Panc1 (cell line): ENCODE measurements at regions not wholly inside any gene's neighbourhood (a gene's known extent, or its start where the extent isn't known, plus 50 kb on each side); places are given as distances from the start of the nearest gene placed in this dataset.

ENCODE experiments used
- SIN3A ChIP-seq: IDR thresholded peaks from 2 replicates; pipeline ENCODE4 v1.6.1; 2012; ENCODE audit warnings: low read depth, mild to moderate bottlenecking, low read length, moderate library complexity, borderline replicate concordance; ENCODE audit not compliant: insufficient read depth
- TF ChIP-seq, protein P1 (sequence below): fragments of 450-650 bp; IDR thresholded peaks from 2 replicates; pipeline ENCODE4 v1.5.1; 2017; ENCODE audit warnings: mild to moderate bottlenecking
- TF ChIP-seq, protein P2 (sequence below), 2 experiments: IDR thresholded peaks; 2 replicates each; pipeline ENCODE4 v1.6.1; 2011 to 2012; ENCODE audit warnings: low read depth in 2 of 2, control low read depth in 1 of 2, low read length in 1 of 2, mild to moderate bottlenecking in 1 of 2, moderate library complexity in 1 of 2; ENCODE audit not compliant: insufficient read depth in 1 of 2

DNA sequence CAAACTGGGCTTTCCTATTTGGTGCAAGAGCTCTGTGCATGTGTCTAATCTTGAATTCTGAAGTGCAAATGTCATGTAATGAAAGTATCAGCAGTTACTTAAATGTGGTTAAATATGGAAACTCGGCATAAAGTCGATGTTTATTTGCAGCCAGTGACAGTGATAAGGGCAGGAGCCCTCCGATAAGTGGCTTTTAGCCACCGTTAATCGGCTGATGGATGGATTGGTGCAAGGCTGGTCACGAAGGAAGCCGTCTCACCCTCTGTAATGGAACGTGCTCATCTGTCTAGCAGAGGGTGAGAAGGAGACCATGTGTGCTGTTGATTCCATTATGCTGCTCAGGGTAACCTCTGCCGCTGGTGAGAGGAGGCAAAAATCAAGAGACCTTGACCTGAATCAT, 121.8 kb upstream of the PAX6 start:
- TF ChIP-seq, protein P1, sequence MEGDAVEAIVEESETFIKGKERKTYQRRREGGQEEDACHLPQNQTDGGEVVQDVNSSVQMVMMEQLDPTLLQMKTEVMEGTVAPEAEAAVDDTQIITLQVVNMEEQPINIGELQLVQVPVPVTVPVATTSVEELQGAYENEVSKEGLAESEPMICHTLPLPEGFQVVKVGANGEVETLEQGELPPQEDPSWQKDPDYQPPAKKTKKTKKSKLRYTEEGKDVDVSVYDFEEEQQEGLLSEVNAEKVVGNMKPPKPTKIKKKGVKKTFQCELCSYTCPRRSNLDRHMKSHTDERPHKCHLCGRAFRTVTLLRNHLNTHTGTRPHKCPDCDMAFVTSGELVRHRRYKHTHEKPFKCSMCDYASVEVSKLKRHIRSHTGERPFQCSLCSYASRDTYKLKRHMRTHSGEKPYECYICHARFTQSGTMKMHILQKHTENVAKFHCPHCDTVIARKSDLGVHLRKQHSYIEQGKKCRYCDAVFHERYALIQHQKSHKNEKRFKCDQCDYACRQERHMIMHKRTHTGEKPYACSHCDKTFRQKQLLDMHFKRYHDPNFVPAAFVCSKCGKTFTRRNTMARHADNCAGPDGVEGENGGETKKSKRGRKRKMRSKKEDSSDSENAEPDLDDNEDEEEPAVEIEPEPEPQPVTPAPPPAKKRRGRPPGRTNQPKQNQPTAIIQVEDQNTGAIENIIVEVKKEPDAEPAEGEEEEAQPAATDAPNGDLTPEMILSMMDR, result no peak
- TF ChIP-seq SIN3A, result no peak
- TF ChIP-seq, protein P2, sequence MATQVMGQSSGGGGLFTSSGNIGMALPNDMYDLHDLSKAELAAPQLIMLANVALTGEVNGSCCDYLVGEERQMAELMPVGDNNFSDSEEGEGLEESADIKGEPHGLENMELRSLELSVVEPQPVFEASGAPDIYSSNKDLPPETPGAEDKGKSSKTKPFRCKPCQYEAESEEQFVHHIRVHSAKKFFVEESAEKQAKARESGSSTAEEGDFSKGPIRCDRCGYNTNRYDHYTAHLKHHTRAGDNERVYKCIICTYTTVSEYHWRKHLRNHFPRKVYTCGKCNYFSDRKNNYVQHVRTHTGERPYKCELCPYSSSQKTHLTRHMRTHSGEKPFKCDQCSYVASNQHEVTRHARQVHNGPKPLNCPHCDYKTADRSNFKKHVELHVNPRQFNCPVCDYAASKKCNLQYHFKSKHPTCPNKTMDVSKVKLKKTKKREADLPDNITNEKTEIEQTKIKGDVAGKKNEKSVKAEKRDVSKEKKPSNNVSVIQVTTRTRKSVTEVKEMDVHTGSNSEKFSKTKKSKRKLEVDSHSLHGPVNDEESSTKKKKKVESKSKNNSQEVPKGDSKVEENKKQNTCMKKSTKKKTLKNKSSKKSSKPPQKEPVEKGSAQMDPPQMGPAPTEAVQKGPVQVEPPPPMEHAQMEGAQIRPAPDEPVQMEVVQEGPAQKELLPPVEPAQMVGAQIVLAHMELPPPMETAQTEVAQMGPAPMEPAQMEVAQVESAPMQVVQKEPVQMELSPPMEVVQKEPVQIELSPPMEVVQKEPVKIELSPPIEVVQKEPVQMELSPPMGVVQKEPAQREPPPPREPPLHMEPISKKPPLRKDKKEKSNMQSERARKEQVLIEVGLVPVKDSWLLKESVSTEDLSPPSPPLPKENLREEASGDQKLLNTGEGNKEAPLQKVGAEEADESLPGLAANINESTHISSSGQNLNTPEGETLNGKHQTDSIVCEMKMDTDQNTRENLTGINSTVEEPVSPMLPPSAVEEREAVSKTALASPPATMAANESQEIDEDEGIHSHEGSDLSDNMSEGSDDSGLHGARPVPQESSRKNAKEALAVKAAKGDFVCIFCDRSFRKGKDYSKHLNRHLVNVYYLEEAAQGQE (IDR thresholded peaks at IDR 0.05; ENCODE audit: insufficient read depth in 1 of 2, low read depth in 2 of 2, low read length in 1 of 2), result no peak
